ENCODE measurements at regions not wholly inside any gene's neighbourhood (a gene's known extent, or its start where the extent isn't known, plus 50 kb on each side); places are given as distances from the start of the nearest gene placed in this dataset.

- TF ChIP-seq POLR2A (IDR thresholded peaks at IDR 0.05; ENCODE audit: low read depth, low read length) = no peak
- DNase-seq (ENCODE audit: insufficient read length, low spot score) (no peak), FAIRE-seq (no peak)
Measured at GRCh38 chr11:32221476-32222032, 130.7 kb downstream of the RCN1 start.

GRCh38 chr11:32224580-32224979 lies 133.7 kb downstream of the RCN1 start:
- no peak for DNase-seq (ENCODE audit: insufficient read length, low spot score)
- no peak for TF ChIP-seq POLR2A (IDR thresholded peaks at IDR 0.05; ENCODE audit: low read depth, low read length)
- no peak for FAIRE-seq

GRCh38 chr11:32225571-32226285 lies 134.9 kb downstream of the RCN1 start:
- FAIRE-seq = no peak
- no peak for TF ChIP-seq POLR2A (IDR thresholded peaks at IDR 0.05; ENCODE audit: low read depth, low read length)
- DNase-seq (ENCODE audit: insufficient read length, low spot score) = no peak

- TF ChIP-seq POLR2A (IDR thresholded peaks at IDR 0.05; ENCODE audit: low read depth, low read length) = no peak
- FAIRE-seq = no peak
- DNase-seq (ENCODE audit: insufficient read length, low spot score) = no peak
Measured at GRCh38 chr11:32226480-32226879, 135.6 kb downstream of the RCN1 start.

- no peak for TF ChIP-seq POLR2A (IDR thresholded peaks at IDR 0.05; ENCODE audit: low read depth, low read length)
- no peak for FAIRE-seq
- no peak for DNase-seq (ENCODE audit: insufficient read length, low spot score)
Measured at GRCh38 chr11:32229576-32230240, 138.8 kb downstream of the RCN1 start.

GRCh38 chr11:32231909-32232493 lies 141.1 kb downstream of the RCN1 start:
- FAIRE-seq = peak; percentile 93
- peak; percentile 17 for DNase-seq (ENCODE audit: insufficient read length, low spot score)
- TF ChIP-seq POLR2A (IDR thresholded peaks at IDR 0.05; ENCODE audit: low read depth, low read length) = no peak

- DNase-seq (ENCODE audit: insufficient read length, low spot score) = no peak
- no peak for TF ChIP-seq POLR2A (IDR thresholded peaks at IDR 0.05; ENCODE audit: low read depth, low read length)
- no peak for FAIRE-seq
Measured at GRCh38 chr11:32232516-32232915, 141.6 kb downstream of the RCN1 start.

- FAIRE-seq = no peak
- no peak for DNase-seq (ENCODE audit: insufficient read length, low spot score)
- TF ChIP-seq POLR2A (IDR thresholded peaks at IDR 0.05; ENCODE audit: low read depth, low read length) = no peak
Measured at GRCh38 chr11:32233276-32233675, 142.4 kb downstream of the RCN1 start.

GRCh38 chr11:32233928-32234327 lies 143.1 kb downstream of the RCN1 start:
- no peak for FAIRE-seq
- no peak for TF ChIP-seq POLR2A (IDR thresholded peaks at IDR 0.05; ENCODE audit: low read depth, low read length)
- no peak for DNase-seq (ENCODE audit: insufficient read length, low spot score)

GRCh38 chr11:32244453-32244852 lies 153.6 kb downstream of the RCN1 start:
- DNase-seq (ENCODE audit: insufficient read length, low spot score) (no peak), FAIRE-seq (no peak)
- TF ChIP-seq POLR2A (IDR thresholded peaks at IDR 0.05; ENCODE audit: low read depth, low read length) = no peak

GRCh38 chr11:32253706-32254105 lies 162.8 kb downstream of the RCN1 start:
- FAIRE-seq (no peak), DNase-seq (ENCODE audit: insufficient read length, low spot score) (no peak)
- no peak for TF ChIP-seq POLR2A (IDR thresholded peaks at IDR 0.05; ENCODE audit: low read depth, low read length)

GRCh38 chr11:32255841-32256240 lies 165.0 kb downstream of the RCN1 start:
- no peak for TF ChIP-seq POLR2A (IDR thresholded peaks at IDR 0.05; ENCODE audit: low read depth, low read length)

GRCh38 chr11:32256466-32256865 lies 165.6 kb downstream of the RCN1 start:
- FAIRE-seq = no peak

More at GRCh38 chr11:32255841-32256240, 165.0 kb downstream of the RCN1 start:
- no peak for FAIRE-seq
- no peak for DNase-seq (ENCODE audit: insufficient read length, low spot score)

GRCh38 chr11:32259641-32260081 lies 168.8 kb downstream of the RCN1 start:
- FAIRE-seq (no peak), DNase-seq (ENCODE audit: insufficient read length, low spot score) (no peak)
- TF ChIP-seq POLR2A (IDR thresholded peaks at IDR 0.05; ENCODE audit: low read depth, low read length) = no peak

More at GRCh38 chr11:32256466-32256865, 165.6 kb downstream of the RCN1 start:
- TF ChIP-seq POLR2A (IDR thresholded peaks at IDR 0.05; ENCODE audit: low read depth, low read length) = no peak
- no peak for DNase-seq (ENCODE audit: insufficient read length, low spot score)
